Lower leg skin (tissue), 4 donors: ENCODE measurements at regions not wholly inside any gene's neighbourhood (a gene's known extent, or its start where the extent isn't known, plus 50 kb on each side); places are given as distances from the start of the nearest gene placed in this dataset.

Source experiments
- DNase-seq, 2 donors: peaks; one replicate each; pipeline ENCODE4 v3.0.0-alpha.2; 2019; ENCODE audit warnings: low spot score in 2 of 2
- H3K4me3 ChIP-seq: fragments of 200-600 bp; sonication (generic); 2 replicates; pipeline ENCODE4 v1.5.1; 2017; ENCODE audit warnings: mild to moderate bottlenecking, low read depth; ENCODE audit not compliant: poor library complexity, severe bottlenecking
- POLR2A ChIP-seq, 2 donors: fragments of 450-650 bp; IDR thresholded peaks; one replicate each; pipeline ENCODE4 v1.6.1; 2016 to 2017; ENCODE audit warnings: antibody characterized with exemption in 2 of 2, mild to moderate bottlenecking in 1 of 2, moderate library complexity in 1 of 2
- WGBS, 2 donors: methylation state at CpG; one replicate each; pipeline ENCODE4 v1.1.5; 2018; 5-methylcytosine and 5-hydroxymethylcytosine counted together
- intact Hi-C: fragments of 100-400 bp; cut with DNase I; formaldehyde crosslinking; loops from one replicate; pipeline ENCODE4 v1.15.0; 2023; ENCODE audit warnings: low total_unique reads
- TF ChIP-seq, protein P1 (sequence below), 3 donors: fragments of 450-650 bp; IDR thresholded peaks; one replicate each; pipeline ENCODE4 v1.5.1; 2016; ENCODE audit warnings: antibody characterized with exemption in 3 of 3, mild to moderate bottlenecking in 3 of 3, moderate library complexity in 2 of 3

DNA sequence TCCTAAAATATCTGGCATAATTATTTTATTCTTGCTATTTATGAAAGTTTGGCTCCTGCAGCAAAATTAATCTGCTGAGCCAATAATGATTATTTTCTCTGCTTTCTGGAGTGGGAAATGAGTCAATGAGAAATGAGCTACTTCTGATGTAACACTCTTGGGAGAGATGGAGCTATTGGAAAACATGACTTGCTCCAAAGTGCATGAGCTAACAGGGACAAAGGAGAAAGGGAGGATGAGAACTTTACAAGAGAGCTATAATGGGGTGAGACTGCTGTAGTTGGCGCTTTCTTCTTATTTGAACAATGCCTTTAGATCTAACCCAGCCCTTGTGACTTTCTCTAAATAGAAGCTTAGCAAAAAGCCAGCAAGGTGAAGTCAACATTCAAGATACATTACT is 615.1 kb downstream of the ANKRD50 start:
- intact Hi-C loops, result no loop called here
- no peak for DNase-seq
- 90 to 100% methylated on average over 1 of the region's 1 CpG for WGBS, 2 donors
- H3K4me3 ChIP-seq, result no peak overlapping the region
- no peak for TF ChIP-seq POLR2A (IDR thresholded peaks at IDR 0.05)
- TF ChIP-seq, protein P1, sequence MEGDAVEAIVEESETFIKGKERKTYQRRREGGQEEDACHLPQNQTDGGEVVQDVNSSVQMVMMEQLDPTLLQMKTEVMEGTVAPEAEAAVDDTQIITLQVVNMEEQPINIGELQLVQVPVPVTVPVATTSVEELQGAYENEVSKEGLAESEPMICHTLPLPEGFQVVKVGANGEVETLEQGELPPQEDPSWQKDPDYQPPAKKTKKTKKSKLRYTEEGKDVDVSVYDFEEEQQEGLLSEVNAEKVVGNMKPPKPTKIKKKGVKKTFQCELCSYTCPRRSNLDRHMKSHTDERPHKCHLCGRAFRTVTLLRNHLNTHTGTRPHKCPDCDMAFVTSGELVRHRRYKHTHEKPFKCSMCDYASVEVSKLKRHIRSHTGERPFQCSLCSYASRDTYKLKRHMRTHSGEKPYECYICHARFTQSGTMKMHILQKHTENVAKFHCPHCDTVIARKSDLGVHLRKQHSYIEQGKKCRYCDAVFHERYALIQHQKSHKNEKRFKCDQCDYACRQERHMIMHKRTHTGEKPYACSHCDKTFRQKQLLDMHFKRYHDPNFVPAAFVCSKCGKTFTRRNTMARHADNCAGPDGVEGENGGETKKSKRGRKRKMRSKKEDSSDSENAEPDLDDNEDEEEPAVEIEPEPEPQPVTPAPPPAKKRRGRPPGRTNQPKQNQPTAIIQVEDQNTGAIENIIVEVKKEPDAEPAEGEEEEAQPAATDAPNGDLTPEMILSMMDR (IDR thresholded peaks at IDR 0.05), result no peak

DNA sequence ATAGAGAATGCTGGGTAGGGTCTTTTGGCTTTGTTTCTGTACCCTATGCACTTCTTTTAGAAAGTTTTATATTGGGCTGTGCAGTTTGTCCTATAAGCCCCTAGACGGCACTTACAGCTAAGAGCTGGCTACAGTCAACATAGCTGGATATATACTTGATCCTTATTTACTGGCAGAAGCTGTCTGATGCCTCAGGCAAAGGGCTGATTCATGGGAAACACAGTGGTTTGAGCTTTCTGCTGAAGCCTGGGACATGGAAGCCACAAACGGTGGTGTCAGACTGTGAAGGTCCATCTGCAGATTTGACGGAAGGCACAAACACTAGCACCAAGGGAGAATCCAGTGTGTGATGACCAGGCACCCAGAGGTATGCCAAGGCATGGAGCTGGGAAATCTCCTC is 608.4 kb downstream of the ANKRD50 start:
- TF ChIP-seq, protein P1 (IDR thresholded peaks at IDR 0.05), result no peak
- TF ChIP-seq POLR2A (IDR thresholded peaks at IDR 0.05), result no peak
- peak in 1 of 2 donors; percentile 20 for DNase-seq
- intact Hi-C loops, result loop anchor here (10.0 kb wide), 1 partner anchor 709 kb away; the partner anchor contains the start of gene SPRY1
- WGBS, 2 donors, result 53 to 82% methylated on average over 3 of the region's 3 CpGs
- H3K4me3 ChIP-seq, result no peak overlapping the region

DNA sequence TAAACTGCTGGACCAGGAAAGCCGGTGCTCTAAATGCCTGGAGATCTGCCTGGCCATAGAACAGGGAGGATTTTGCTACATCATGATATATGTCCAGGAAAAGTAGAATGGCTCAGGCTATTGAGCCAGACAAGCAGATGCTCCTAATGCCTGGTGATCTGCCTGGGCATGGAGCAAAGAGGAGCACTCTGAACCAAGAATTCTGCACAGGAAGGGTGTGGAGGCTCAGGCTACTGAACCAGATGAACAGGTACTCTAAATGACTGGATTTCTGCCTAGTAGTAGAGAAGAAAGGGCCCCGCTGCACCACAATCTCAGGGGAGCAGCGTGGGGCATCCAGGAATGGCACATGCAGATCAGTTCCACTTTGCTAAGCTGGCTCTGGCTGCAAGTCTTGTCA is 607.9 kb downstream of the ANKRD50 start:
- intact Hi-C loops, result loop anchor here (10.0 kb wide), 1 partner anchor 710 kb away; the partner anchor contains the start of gene SPRY1
- TF ChIP-seq POLR2A (IDR thresholded peaks at IDR 0.05), result no peak
- TF ChIP-seq, protein P1 (IDR thresholded peaks at IDR 0.05), result no peak
- WGBS, 2 donors, result 66 to 84% methylated on average over 3 of the region's 3 CpGs

DNA sequence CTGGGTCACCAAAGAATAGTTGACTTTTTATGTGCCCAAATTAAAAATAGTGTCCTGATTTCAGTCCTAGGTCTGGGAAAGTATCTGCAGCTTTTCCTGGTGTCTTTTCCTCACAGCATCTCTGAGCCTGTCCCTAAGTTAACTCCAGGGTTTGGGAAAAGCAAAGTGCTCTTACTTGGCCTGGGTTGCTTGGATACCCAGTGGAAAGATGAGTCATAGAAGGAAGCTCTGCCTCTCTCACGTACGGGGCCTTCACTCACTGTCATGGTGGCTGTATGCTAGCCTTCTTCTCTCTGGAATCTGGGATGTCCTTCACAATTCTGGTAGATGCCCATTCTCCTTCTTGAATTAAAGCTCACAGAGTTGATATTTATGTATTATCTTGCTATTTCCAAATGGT is 607.3 kb downstream of the ANKRD50 start:
- no peak for DNase-seq
- intact Hi-C loops, result loop anchor here (10.0 kb wide), 1 partner anchor 710 kb away; the partner anchor contains the start of gene SPRY1
- no peak overlapping the region for H3K4me3 ChIP-seq
- TF ChIP-seq, protein P1 (IDR thresholded peaks at IDR 0.05), result no peak
- TF ChIP-seq POLR2A (IDR thresholded peaks at IDR 0.05), result no peak
- 14 to 20% methylated on average over 2 of the region's 2 CpGs for WGBS, 2 donors

More for the DNA sequence above, 607.9 kb downstream of the ANKRD50 start:
- no peak overlapping the region for H3K4me3 ChIP-seq
- peak in 1 of 2 donors; percentile 27 for DNase-seq

DNA sequence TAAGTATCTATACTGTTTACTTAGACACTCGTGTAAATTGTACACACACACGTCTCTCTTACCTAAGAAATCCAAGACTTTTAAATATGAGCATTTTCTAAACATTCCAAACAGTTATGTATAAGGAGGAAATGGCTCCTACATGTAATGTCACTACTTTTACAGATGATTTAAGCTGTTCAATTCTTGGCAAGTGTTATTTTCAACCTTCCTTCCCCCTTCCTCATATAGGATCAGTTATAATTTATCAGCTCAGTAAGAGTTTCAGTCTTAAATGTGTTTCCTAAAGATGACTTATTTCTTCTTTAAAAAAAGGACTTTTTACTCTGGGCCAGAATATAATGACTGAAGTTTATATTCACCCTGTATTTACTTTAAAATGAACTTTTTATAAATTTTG is 601.1 kb downstream of the ANKRD50 start:
- TF ChIP-seq, protein P1 (IDR thresholded peaks at IDR 0.05), result no peak
- no peak for TF ChIP-seq POLR2A (IDR thresholded peaks at IDR 0.05)
- intact Hi-C loops, result no loop called here
- H3K4me3 ChIP-seq, result no peak overlapping the region
- DNase-seq, result no peak
- 75 to 81% methylated on average over 2 of the region's 2 CpGs for WGBS, 2 donors

DNA sequence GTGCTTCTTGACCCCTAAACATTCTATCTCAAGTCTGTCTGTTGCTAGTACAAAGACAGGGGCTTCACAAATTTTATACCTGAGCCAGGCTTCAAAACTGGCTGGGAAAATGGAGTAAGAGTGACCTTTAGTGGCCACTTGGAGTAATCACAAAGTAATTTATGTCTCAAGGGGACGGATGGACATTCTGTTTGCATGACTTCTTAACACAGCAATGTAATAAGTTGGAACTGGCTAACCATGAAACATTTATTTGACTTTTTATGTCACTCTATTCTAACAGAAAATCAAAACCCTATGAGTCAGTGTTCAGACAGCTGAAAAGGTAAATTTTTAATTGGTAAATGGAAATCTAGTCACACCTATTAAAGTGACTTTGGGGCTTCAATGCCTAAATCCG is 600.6 kb downstream of the ANKRD50 start:
- intact Hi-C loops, result no loop called here
- TF ChIP-seq POLR2A (IDR thresholded peaks at IDR 0.05), result no peak
- TF ChIP-seq, protein P1 (IDR thresholded peaks at IDR 0.05), result no peak
- 39 to 47% methylated on average over 2 of the region's 2 CpGs for WGBS, 2 donors

More for the DNA sequence above, 600.6 kb downstream of the ANKRD50 start:
- H3K4me3 ChIP-seq, result no peak overlapping the region
- DNase-seq, result peak in 1 of 2 donors; percentile 22
